GM18873 (cell line): ENCODE measurements at regions not wholly inside any gene's neighbourhood (a gene's known extent, or its start where the extent isn't known, plus 50 kb on each side); places are given as distances from the start of the nearest gene placed in this dataset.

Source experiments
- ATAC-seq: cut with Tn5 transposase; IDR thresholded peaks from one replicate; pipeline ENCODE4 v1.9.1; 2021; ENCODE audit warnings: mild to moderate bottlenecking, moderate library complexity, moderate number of reproducible peaks; ENCODE audit not compliant: unreplicated experiment, low FRiP score

DNA sequence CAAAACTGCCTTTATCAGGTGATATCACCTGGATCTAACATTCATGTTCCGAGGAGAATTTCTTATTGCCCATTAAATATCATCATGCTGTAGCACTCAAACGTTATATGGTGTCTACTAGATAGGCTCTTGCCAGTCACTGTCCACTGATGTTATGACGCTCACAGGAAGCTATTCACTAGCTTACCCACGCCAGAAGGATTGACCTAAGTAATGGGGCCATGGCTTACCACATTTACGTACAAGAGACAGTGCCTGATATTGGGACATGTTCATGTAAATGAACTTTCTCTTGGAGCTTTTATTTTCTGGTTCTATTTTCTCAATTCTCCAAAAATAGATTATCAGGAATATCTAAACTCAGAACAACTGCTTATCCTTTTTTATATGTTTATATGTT lies 91.7 kb upstream of the NAALADL2 start:
- no peak for ATAC-seq

DNA sequence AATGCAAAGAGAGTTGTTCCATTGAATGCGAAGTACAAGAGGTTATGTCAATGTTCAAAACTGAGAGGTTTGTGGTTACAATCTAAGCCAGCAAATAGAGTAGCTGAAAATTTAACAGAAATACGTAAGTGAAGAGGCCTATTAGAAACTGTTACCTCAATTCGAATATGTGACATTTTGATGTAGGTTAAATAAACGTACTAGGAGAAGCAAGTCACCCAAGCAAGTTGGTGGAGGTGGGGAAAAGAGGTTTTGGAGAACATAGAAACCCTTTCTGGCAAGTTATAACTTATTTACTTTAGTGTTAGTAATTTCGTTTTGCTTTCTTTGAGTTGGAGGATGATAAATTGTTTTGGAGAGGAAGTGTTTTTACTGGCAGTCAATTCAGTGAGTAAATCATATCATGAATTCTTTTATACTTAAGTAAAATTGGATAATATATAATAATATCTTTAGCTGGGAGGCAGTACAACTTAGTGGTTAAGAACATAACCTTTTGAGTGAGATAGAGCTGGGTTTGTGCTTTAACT lies 91.2 kb upstream of the NAALADL2 start:
- ATAC-seq = no peak

DNA sequence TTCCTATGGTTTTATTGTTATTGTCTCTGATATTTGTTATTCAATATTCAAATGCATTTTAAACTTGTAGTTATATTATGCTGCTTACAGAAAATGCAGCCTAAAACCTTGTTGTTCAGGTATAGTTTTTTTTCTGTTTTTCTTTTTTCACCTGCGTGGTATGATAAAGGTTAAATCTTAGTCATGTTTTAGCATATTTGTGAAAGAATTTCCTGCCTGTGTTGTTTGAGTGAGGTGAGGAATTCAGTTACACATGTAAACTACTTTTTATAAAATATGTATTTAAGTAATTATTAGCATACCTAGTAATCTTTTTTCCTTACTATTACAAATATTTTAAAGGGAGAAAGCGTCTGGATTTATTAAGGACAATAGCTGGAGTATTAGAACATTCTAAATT lies 90.0 kb upstream of the NAALADL2 start:
- ATAC-seq = no peak

DNA sequence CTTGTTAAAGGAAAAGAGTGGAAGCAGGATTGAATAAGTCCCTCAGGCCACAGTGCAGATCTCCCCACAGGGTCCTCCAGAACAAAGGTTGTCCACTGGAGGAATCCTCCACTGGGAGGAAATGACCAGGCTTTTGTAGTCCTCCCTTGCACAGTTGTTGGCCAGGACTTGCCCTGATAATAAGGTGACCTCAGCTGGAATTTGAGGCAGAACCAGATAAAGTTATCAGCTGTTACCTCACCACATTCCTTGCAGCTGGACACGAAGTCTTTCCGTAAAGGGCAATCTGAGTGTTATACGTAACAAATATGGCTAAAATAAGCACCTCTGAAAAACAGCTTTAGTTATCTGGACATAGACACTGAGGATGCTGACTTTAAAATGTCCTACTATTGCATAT lies 83.5 kb upstream of the NAALADL2 start:
- ATAC-seq = no peak

DNA sequence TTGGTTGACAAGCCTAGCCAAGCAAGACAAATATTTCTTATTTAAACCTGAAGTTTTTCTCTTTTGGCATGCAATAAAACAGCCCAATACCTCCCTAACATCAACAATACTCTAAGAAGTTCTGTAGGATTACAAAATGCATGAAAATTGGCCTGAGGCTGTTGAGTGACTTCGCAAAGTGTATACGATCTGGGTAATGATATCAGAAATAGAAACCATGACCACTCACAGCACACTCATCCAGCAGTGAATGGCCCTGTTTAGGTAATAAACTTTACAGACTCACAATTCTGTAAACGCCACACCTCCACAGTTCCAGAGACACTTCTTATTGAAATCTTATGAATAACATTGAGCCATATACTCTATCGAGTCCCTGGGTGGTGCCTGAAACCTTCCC lies 83.0 kb upstream of the NAALADL2 start:
- no peak for ATAC-seq

DNA sequence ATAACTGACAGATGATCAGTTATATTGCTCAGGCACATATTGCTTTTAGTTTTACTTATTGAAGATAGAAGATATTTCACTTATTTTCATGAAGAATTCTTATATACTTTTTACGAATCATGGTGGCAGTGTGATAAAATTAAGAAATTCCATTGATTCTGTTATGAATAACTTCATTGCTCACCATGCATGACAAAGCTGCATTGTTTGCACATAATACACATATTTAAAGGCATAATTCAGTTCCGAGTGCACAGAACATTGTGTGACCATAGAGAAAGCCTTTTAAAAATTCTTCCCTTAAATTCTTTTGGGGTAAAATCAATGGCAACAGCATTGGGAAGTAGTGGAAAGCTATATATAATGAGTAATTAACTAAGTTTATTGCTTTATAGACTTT lies 82.5 kb upstream of the NAALADL2 start:
- ATAC-seq = no peak

DNA sequence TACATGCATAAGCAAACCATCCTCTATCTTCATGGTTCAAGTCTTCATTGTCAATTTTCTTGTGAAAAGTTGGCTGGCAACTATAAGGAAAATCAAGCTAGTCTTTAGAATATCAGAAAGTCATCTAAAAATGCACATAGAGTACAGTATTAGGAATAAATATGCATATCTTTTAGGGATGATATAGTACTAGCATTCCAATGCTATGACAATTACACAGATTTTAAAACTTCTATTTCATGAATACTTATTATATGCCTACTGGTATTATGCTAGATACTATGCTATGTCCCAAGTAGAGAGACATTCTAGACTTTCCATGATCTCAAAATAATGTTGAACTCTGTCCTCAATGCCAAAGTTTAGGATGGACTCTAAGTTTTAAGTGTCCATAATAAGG lies 81.3 kb upstream of the NAALADL2 start:
- ATAC-seq = no peak

DNA sequence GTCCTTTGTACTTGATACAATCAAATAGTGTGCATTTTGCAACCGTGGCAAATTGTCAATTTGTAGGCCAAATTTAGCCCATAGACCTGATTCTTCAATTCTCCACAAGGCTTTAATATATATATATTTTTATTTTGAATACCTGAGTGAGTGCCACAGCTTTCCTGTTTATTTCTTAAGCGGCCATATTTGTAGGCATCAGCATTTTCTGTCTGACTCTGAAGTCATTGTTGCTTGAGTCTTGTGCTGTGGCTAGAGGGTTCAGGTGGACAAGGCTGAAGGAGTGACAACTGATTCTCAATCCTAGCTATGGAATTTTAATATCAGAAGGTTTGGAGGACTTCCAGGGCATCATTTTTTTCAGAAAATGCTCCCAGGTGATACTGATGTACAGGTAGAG lies 75.6 kb upstream of the NAALADL2 start:
- ATAC-seq = no peak

DNA sequence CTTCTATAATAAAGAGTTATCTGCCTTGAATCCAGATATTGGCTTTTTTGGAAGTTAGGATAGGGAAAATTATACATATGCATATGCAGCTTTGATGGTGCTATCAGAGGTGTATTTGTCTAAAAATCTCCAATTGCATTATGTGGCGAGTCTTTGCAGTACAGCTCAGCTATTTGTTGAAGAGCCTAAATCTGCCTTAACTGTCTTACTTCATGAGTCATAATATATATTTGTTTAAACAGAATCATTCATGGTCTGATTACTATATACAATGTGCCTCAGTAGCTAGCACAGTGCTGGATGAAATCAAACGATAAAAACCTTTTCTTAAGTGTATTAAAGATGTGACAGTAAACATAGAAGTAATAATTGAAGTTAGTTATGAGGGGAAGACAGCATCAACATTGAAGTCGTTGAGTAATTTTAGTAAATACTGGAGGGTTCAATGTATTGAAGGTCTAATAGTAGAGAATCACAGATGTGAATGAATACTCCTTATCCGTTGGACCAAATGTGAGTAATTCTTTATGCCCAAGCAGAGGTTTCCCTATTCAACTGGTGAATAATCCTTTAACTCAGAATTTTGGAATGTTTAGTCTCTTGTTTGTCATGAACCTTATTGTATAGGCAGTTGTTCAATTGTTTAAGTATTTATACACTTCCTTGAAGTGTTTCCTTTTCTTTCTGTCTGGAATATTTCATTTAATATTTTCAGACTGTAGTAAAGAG lies 74.8 kb upstream of the NAALADL2 start:
- no peak for ATAC-seq

DNA sequence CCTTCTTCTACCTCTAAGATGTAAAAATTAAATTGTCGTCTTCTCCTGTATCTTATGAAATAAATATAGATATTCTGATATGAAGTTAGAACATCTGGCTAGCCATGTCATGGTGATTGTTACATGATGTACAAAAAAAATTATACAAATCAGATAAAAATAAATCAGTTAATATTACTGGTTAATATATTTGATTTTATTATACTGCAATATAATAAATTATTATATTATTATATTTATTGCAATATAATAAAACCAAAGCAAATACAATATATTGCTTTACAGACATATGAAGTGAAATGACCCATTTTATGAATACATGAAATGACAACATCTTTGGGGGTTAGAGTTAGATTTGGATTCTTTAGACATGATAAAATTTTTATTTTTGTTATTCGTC lies 72.3 kb upstream of the NAALADL2 start:
- no peak for ATAC-seq

DNA sequence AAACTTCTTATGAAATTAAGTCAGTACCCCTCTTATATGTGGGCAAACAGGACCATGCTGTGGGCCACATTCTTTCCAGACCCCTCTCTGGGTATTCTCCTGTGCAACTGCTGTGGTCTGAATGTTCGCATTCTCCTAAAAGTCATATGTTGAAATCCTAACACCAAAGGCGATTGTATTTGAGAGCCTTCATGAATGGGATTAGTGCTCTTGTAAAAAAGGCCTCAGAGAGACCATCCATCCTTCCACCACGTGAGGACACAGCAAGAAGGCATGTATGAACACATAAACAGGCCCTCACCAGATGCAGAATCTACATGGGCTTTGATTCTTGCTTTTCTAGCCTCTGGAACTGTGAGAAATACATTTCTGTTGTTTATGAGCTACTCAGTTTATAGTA lies 68.0 kb upstream of the NAALADL2 start:
- ATAC-seq = no peak

DNA sequence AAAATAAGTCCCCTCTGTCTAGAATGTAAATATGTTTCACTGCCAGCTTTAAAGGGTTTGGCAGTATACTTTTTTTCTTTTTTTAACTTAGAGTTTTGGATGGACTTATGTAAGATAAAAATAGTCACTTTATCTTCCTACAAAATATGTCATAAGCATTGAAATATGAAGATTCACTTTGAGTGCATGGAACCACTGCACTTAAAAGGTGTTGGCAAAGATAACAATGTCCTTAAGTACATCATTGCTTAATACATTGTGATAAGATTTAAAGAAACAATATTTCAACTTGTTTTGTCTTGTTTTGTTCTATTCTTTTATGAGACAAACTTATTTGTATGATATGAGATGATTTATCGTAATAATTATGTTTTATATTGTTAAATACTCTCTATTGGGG lies 66.3 kb upstream of the NAALADL2 start:
- no peak for ATAC-seq
